ENCODE measurements at regions not wholly inside any gene's neighbourhood (a gene's known extent, or its start where the extent isn't known, plus 50 kb on each side); places are given as distances from the start of the nearest gene placed in this dataset.

DNA sequence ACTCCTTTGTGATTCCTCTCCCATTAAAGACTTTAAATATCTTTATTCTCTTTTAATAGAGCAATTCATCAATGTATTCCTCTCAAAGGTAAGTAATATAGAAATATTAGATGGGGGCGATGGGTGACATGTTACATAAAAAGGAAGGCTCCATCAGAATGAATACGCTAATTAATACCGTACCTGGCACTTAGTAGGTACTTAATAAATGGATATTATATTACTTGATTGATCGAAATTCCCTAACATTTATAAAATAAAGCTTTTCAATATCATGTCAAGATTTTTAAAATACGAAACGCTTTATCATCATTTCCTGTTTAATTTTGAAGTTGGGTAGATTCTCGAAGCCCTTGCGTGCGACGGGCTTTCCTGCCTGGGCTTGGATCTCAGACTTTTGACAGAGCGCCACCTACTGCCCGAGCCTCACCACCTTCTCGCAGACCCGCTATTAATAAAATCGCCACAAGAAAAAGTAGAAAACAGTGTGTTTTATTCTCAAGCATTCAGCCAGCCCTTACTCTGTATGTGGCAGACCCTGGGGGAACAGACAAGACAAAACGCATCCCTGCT lies 99.4 kb downstream of the C5orf15 start:
- in situ Hi-C loops (cut with MboI; ENCODE audit: low pct_unique_long_range_greater_than_20kb, low sequenced_read_pairs, unreplicated experiment) = no loop called here
- peak; percentile 81 for TF ChIP-seq CTCF (IDR thresholded peaks at IDR 0.05; ENCODE audit: extremely low read depth, insufficient read depth, missing control alignments)
- peak; percentile 74 for DNase-seq (ENCODE audit: low spot score)

DNA sequence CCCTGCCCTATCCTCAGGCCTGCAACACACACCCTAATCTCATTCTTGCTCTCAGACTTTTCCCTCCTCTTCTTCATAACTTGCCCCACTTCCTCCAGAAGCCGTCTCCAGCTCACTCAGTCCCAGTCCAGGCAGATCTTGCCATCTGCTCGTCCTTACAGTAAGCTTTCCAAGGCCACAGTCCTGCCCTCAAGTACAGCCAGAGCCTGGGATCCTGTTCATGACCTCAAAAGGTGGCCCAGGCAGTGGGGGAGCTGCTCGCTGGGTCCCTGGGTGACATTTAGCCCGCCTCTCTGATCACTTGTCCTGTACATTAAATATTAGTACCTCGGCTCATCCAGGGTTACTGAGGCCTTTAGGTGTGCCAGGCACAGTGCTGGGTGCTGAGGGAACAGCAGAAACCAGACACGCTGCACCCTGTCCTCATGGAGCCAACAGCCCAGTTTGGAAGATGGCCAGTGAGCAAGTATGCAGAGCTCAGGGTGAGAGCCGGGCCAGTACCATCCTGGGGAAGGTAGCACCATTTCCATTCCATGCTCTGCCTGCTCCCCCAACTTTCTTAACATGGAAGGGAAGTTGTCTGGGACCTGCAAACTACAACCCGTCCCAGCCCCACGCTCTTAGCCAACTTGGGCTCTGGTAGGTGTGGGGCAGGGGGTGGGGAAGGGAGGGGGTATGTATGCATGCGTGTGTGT lies 100.4 kb downstream of the C5orf15 start:
- no peak for TF ChIP-seq CTCF (IDR thresholded peaks at IDR 0.05; ENCODE audit: extremely low read depth, insufficient read depth, missing control alignments)
- DNase-seq (ENCODE audit: low spot score) = no peak
- in situ Hi-C loops (cut with MboI; ENCODE audit: low pct_unique_long_range_greater_than_20kb, low sequenced_read_pairs, unreplicated experiment) = no loop called here

DNA sequence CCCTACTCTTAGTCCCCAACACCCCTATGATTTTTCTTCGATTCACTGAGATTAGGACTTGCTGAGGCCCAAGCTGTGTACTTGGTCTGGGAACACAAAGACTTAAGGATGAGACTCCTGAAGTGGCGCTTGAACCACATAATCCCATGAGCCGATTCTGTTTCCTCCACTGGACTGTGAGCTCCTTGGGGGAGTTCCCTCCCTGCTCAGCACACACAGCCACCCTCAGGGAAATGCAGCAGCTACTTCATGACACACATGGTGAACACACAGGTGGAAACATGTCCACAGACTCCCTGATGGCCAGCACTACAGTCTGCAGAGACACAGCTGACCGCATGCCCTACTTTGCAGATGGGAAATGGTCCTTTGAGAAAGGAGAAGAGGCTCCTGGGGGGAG lies 101.1 kb downstream of the C5orf15 start:
- in situ Hi-C loops (cut with MboI; ENCODE audit: low pct_unique_long_range_greater_than_20kb, low sequenced_read_pairs, unreplicated experiment) = no loop called here
- no peak for TF ChIP-seq CTCF (IDR thresholded peaks at IDR 0.05; ENCODE audit: extremely low read depth, insufficient read depth, missing control alignments)
- no peak for DNase-seq (ENCODE audit: low spot score)

GRCh38 chr5:133866903-133867245 lies 101.6 kb downstream of the C5orf15 start:
- no peak for TF ChIP-seq CTCF (IDR thresholded peaks at IDR 0.05; ENCODE audit: extremely low read depth, insufficient read depth, missing control alignments)
- no peak for DNase-seq (ENCODE audit: low spot score)
- in situ Hi-C loops (cut with MboI; ENCODE audit: low pct_unique_long_range_greater_than_20kb, low sequenced_read_pairs, unreplicated experiment) = no loop called here

DNA sequence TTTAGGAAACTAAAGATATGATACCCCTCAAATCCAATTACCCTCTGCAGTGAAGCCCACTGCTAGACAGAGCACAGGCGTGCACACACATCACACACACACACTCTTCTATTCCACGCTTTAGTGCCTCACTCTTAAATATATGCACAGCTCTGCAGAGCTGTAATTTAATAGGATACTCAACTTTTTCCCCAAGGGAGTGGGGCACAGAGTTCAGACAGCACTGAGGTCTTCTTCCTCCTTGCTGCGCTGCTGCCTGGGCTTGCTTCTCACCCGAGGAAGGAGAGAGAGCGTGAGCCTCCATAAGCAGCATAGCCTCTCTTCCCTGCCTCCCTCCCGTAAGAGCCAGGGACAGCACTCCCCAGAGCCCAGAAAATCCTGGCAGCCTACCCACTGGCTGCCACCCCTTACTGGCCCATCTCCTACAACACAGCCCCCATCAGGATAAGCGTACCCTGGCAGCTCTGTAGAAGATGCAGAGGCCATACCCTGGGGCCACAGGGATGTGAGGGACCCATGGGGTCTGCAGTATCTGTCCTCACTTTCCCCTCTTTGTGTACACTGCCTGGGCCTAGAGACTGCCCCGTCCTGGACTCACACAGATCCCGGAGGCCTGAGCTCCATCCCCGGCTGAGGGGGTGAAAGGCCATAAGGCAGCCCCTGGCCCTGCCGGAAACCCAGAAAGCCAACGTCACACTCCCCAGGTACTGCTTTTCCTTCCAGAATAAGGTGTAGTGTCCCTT lies 102.1 kb downstream of the C5orf15 start:
- in situ Hi-C loops (cut with MboI; ENCODE audit: low pct_unique_long_range_greater_than_20kb, low sequenced_read_pairs, unreplicated experiment) = no loop called here
- no peak for DNase-seq (ENCODE audit: low spot score)

DNA sequence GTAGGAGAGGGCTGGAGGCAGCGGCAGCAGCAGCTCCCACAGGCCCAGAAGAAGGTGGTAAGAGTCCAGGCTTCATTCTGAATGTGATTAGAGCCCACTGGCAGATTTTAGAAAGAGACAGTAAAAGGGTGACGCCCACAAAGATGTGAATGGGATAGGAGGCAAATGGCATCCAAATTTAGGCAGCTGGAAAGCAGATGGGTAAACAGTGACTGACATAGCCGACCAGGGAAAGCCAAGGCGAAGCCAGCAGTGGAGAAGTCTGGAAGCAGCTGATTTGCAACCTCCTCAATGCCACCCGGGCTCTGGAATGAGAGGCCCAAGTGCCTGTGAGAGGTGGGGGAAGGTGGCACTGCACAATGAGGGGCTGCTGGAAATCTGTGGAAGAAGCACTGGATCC lies 103.3 kb downstream of the C5orf15 start:
- DNase-seq (ENCODE audit: low spot score) = no peak
- in situ Hi-C loops (cut with MboI; ENCODE audit: low pct_unique_long_range_greater_than_20kb, low sequenced_read_pairs, unreplicated experiment) = no loop called here
- no peak for TF ChIP-seq CTCF (IDR thresholded peaks at IDR 0.05; ENCODE audit: extremely low read depth, insufficient read depth, missing control alignments)

More for the DNA sequence above, 102.1 kb downstream of the C5orf15 start:
- no peak for TF ChIP-seq CTCF (IDR thresholded peaks at IDR 0.05; ENCODE audit: extremely low read depth, insufficient read depth, missing control alignments)

All from GM13977 (cell line).